GM12872 (cell line): ENCODE measurements at regions not wholly inside any gene's neighbourhood (a gene's known extent, or its start where the extent isn't known, plus 50 kb on each side); places are given as distances from the start of the nearest gene placed in this dataset.

Experiments used
- TF ChIP-seq, protein P1 (sequence below): IDR thresholded peaks from 3 replicates; pipeline ENCODE4 v1.5.1; 2011; ENCODE audit warnings: low read depth, mild to moderate bottlenecking, low read length, moderate library complexity; ENCODE audit not compliant: insufficient read depth

DNA sequence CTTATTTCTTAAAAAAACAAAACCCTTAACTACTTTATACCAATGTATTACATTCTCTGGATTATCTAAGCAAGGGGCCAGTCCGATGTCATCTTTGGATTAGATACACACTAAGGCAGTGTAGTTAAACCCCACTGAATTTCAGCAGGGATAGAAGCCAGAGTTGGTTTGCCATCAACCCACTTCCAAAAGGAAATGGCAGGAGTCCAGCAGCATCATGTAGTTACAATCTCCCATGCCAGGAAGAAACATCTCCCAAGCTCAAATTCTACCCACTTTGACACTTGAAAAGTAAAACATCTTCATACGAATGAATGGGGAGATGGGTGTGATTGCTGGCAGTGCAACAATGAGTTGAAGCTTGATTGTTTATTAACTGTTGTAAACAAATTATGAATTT, 203.5 kb upstream of the PLXNC1 start:
- TF ChIP-seq, protein P1, sequence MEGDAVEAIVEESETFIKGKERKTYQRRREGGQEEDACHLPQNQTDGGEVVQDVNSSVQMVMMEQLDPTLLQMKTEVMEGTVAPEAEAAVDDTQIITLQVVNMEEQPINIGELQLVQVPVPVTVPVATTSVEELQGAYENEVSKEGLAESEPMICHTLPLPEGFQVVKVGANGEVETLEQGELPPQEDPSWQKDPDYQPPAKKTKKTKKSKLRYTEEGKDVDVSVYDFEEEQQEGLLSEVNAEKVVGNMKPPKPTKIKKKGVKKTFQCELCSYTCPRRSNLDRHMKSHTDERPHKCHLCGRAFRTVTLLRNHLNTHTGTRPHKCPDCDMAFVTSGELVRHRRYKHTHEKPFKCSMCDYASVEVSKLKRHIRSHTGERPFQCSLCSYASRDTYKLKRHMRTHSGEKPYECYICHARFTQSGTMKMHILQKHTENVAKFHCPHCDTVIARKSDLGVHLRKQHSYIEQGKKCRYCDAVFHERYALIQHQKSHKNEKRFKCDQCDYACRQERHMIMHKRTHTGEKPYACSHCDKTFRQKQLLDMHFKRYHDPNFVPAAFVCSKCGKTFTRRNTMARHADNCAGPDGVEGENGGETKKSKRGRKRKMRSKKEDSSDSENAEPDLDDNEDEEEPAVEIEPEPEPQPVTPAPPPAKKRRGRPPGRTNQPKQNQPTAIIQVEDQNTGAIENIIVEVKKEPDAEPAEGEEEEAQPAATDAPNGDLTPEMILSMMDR, result no peak

DNA sequence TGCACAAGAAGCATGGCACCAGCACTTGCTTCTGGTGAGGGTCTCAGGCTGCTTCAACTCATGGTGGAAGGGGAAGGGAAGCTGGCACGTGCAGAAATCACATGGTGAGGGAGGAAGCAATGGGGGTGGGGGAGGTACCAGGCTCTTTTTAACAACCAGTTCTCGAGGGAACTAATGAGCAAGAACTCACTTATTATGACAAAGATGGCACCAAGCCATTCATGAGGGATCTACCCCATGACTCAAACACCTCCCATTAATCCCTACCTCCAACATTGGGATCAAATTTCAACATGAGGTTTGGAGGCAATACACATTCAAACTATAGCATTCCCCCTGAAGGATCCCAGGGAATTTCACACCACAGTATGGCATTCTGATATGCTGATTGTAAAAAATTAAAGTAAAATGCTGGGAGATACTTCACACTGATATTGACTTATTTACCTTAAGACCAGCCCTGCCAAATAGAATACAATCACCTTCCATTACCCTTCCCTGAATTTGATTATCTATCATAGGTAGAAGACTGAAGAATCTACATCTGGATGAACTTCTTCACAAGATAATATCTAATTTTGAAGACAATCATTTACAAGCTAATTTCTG, 201.7 kb upstream of the PLXNC1 start:
- TF ChIP-seq, protein P1, result no peak

DNA sequence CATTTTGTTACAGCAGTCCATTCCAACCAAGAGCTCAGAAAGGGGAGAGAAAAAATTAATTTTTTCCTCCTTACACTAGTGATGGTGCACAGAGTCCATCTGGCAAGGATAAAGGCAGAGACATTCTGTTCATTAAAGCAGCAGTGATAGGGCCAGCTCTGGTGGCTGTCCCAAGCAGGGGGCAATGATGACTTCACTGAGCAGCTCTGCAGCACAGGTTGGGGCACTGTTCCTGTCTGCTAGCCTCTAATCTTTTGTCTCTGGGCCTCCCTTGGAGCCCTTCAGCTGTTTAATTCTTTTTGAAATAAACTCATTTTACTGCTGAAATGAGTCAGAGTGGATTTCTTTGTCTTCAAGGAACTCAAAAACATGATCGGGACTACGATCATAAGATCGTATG, 200.9 kb upstream of the PLXNC1 start:
- TF ChIP-seq, protein P1, result no peak

DNA sequence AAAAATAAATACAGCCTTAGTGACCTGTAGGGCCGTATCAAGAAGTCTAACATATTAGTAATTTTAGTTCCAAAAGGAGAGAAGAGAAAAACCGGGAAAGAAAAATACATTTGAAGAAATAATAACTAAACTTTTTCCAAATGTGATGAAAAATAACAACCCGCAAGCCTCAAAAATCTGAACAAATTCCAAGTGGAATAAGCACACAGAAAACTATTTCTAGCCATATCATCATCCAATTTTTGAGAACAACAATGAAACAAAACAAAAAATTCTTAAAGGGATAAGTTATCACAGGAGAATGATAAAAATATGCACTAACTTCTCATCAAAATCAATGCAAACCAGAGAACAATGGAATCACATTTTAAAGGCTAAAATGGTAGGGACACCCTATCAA, 198.1 kb upstream of the PLXNC1 start:
- TF ChIP-seq, protein P1, result no peak

DNA sequence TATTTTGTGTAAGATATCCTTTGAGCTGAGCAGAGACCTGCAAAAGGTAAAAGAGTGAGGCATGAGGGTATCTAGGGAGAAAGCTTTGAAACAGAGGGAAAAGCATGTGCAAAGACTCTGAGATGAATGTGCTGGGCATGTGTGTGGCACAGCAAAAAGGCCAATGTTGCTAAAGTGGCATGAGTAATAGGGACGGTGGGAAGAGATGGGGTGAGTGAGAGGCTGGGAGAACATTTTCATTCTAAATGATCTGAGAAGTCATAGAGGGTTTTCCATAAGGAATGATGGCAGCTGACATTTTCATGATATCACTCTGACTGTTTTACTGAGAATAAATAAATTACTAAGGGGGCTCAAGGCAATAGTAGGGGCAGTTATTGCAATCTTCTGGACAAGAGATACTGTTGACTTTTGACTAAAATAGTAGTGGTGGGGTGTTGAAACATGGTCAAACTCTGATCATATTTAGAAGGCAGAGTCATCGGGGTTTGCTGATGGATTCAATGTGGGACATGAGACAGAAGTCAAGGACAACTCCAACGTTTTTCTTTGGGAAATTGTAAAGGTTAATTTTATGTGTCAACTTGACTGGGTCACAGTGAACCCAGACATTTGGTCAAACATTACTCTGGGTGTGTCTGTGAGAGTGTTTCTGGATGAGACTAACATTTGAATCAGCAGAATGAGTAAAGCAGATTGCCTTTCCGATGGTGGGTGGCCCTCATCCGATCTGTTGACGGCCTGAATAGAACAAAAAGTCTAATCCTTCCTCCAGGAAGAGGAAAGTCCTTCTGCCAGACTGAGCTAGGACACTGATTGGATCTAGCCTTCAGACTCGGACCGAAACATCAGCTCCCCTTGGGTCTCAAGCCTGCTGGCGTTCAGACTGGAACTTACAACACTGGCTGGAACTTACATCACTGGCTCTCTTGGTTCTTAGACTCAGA, 193.9 kb upstream of the PLXNC1 start:
- TF ChIP-seq, protein P1, result no peak

DNA sequence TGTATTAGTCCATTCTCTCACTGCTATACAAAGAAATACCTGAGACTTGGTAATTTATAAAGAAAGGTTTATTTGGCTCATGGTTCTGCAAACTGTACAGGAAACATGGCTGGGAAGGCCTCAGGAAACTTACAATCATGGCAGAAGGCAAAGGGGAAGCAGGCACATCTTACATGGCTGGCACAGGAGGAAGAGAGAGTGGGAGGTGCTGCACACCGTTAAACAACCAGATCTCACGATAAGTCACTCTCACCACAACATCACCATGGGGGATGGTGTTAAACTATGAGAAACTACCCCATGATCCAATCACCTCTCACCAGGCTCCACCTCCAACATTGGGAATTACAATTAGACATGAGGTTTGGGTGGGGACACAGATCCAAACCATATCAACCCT, 191.8 kb upstream of the PLXNC1 start:
- TF ChIP-seq, protein P1, result no peak

DNA sequence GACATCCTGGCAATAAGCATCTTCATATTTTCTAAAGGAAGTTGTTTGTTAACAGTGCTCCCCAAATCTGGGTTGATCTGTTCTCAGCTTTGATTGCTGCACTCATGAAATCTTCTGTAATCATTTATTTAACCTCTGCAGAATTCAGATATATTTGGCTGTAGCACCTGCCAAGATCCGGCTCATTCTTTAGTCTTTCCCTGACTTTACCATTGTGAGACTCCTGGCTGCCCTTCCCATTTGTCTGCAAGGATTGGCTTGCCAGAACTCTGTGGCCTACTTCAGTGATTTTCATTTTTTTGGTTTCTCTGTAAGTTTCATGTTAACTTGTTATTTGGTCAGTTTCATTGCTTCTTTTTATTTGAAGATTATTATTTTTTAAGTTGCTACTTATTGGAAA, 191.2 kb upstream of the PLXNC1 start:
- TF ChIP-seq, protein P1, result no peak
